Spinal cord (tissue), 9 donors: ENCODE measurements at regions not wholly inside any gene's neighbourhood (a gene's known extent, or its start where the extent isn't known, plus 50 kb on each side); places are given as distances from the start of the nearest gene placed in this dataset.
"Not testable (repeated sequence)": the region's sequence is repeated elsewhere in the genome, so short reads cannot be mapped to it uniquely, and the experiment has no call there.

Experiments
- DNase-seq, 6 donors: peaks; one replicate each; pipeline versions ENCODE4 v3.0.0 to v3.0.0-alpha.2; 2013 to 2015; ENCODE audit warnings: low spot score in 6 of 6, low read depth in 4 of 6
- H3K27ac ChIP-seq: one replicate; pipeline ENCODE4 v1.5.1; 2013; ENCODE audit warnings: low read depth, low read length, control low read depth
- H3K27me3 ChIP-seq: one replicate; pipeline ENCODE4 v1.6.1; 2013; ENCODE audit warnings: low read length; ENCODE audit not compliant: control insufficient read depth, insufficient read depth
- H3K36me3 ChIP-seq: one replicate; pipeline ENCODE4 v1.6.1; 2013; ENCODE audit warnings: low read length; ENCODE audit not compliant: control insufficient read depth, insufficient read depth
- H3K4me1 ChIP-seq: one replicate; pipeline ENCODE4 v1.6.1; 2013; ENCODE audit warnings: low read length; ENCODE audit not compliant: control insufficient read depth, insufficient read depth
- H3K4me3 ChIP-seq: one replicate; pipeline ENCODE4 v1.5.1; 2013; ENCODE audit warnings: low read depth, low read length, control low read depth
- H3K9me3 ChIP-seq: one replicate; pipeline ENCODE4 v1.6.1; 2013; ENCODE audit warnings: low read length; ENCODE audit not compliant: control insufficient read depth, insufficient read depth
- WGBS: methylation state at CpG from one replicate; pipeline ENCODE4 v1.1.5; 2013; ENCODE audit warnings: missing lambda C conversion rate; ENCODE audit not compliant: insufficient coverage; 5-methylcytosine and 5-hydroxymethylcytosine counted together
- donor health status: healthy.

DNA sequence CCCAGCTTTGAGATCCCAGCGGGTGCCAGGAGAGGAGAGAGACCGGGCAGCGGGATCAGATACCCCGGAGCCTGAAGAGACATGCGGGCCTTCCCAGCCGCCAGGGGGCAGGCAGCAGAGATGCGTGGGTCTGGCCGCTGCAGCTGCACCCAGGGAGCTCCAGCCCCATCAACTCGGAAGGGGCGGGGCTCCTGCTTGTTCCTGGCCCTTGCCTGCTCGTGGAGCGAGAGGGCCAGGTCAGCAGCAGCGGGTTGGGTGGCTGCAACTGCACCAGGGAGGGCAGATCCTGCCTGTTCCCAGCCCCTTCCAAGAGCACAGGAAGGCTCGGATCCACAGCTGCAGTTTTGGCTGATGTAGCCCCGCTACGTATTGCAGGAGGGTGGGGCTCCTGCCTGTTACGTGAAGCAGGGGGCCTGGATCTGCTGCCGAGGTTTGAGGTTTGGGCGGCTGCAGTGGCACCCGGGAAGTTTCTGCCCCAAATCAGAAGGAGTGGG lies 532.8 kb downstream of the RFPL4B start:
- peak in 1 of 6 donors; percentile 53 for DNase-seq
- 96% methylated on average over 20 of the region's 20 CpGs for WGBS

DNA sequence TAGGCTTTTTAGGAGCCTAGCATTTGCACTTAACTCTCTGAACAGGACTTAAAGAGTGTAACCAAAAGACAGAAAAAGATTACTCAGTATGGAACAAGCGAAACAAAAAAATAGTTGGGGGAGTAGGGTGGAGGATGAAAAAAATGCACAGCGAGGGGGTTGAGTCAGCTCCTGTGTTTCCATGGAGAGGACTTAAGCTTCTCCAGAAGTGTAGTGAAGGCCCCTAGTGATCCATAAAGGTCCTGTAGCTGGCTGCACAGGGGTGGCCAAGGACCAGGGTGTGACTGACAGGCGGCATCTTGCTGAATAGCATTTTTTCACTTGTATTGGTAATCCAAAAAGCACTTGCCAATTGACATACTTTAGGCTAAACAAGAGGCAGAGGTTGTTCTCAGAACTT lies 533.9 kb downstream of the RFPL4B start:
- Histone ChIP-seq H3K27ac (no peak overlapping the region), H3K4me3 (no peak overlapping the region), H3K36me3 (no peaks in the 10 kb centered on the region), H3K27me3 (no peaks in the 10 kb centered on the region), H3K9me3 (no peaks in the 10 kb centered on the region), H3K4me1 (peaks cover 5% of the 10 kb centered on the region)
- WGBS = 44% methylated on average over 2 of the region's 3 CpGs
- DNase-seq = peak in 2 of 6 donors; percentile 12 to 21

More for the DNA sequence above, 532.8 kb downstream of the RFPL4B start:
- no peaks in the 10 kb centered on the region for H3K36me3 ChIP-seq
- H3K27me3 ChIP-seq = no peaks in the 10 kb centered on the region
- peaks cover 5% of the 10 kb centered on the region for H3K4me1 ChIP-seq
- H3K9me3 ChIP-seq = no peaks in the 10 kb centered on the region
- H3K27ac ChIP-seq = no peak overlapping the region
- no peak overlapping the region for H3K4me3 ChIP-seq

DNA sequence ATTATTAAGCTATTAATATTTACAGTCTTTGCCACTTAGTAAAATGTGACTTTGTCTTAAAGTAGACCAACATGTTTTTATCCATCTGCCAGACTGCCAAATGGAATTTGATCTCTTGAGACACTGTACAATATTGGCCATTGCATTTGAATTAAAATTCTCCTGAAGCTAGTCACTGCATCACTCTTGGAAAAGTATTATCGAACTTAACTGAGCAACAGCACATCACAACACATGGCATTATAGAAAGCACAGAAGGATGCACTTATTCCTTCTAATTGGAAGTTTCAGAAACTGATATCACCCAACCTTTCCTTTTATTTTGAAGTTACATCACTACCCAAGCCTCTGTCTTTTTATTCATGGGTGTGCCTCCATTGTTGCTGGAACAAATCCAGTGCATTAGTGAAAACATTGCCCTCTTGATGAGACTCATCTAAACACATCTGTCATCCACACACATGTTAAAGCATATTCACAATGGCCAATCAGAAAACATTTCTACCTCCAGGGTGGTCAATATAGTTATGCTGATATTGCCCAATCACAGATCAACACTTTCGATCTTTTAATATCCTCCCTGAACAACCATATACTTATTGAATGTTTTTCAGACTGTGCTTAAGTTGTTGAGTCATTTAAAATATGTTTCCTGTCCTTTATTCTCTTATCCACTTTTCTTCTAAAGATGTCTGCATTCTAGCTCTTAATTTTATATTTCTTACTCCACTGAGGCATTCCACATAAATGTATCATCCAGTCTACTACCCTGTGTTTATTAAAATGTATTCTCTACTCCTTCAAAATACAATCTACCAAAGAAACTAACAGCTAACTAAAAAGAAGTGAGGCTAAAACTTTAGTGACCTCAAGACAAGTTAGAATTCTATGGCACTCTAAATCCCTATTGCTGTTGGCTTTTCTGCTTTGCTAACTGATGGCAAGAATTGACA lies 535.0 kb downstream of the RFPL4B start:
- no peaks in the 10 kb centered on the region for H3K36me3 ChIP-seq
- no peaks in the 10 kb centered on the region for H3K27me3 ChIP-seq
- H3K27ac ChIP-seq = no peak overlapping the region
- peaks cover 5% of the 10 kb centered on the region for H3K4me1 ChIP-seq
- H3K4me3 ChIP-seq = no peak overlapping the region
- no peaks in the 10 kb centered on the region for H3K9me3 ChIP-seq
- DNase-seq = no peak
- 100% methylated on average over 1 of the region's 2 CpGs for WGBS

DNA sequence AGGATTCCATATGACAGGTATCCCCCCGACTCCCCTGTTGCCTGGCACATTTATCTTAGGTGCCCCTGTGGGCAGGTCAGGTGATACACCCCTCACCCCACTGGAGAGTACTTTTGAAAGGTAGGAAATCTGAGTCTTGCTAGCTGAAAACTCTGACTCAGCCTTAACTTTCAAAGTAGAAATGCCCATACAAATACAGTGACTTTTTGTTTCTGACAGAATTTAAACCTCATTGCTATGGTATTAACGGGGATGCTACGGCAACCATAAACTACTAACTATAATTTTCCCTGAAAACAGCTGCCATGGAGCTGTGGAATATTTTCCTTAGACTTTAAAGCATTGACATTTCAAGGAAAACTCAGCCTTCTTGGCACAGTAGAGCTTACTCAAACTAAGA lies 536.0 kb downstream of the RFPL4B start:
- Histone ChIP-seq H3K9me3 (no peaks in the 10 kb centered on the region), H3K4me1 (peaks cover 5% of the 10 kb centered on the region), H3K27me3 (no peaks in the 10 kb centered on the region), H3K27ac (no peak overlapping the region), H3K4me3 (no peak overlapping the region), H3K36me3 (no peaks in the 10 kb centered on the region)
- DNase-seq = no peak
- no CpG with 5 or more reads among the region's 3 CpGs for WGBS

DNA sequence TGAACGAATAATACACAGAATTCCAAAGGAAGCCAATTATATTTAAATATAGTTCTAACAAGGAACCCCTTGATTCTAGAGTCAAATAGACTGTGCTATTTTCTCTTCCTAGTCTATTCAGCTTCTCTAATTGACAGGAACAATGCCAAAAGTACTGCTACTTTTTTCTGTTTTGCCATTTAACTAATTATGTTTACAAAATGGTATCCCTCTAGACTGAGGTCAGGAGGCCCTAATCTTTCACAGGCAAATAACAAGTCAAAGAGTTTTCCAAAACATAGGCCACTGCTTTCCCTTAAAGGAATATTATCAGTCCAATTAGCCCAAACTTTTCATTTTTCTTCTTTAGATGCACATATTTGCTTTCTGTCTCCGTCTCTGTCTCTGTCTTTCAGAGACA lies 539.3 kb downstream of the RFPL4B start:
- Histone ChIP-seq H3K36me3 (no peaks in the 10 kb centered on the region), H3K27me3 (no peaks in the 10 kb centered on the region), H3K9me3 (no peaks in the 10 kb centered on the region), H3K4me3 (no peak overlapping the region), H3K27ac (no peak overlapping the region), H3K4me1 (no peaks in the 10 kb centered on the region)
- no CpG with 5 or more reads among the region's 2 CpGs for WGBS
- DNase-seq = no peak

DNA sequence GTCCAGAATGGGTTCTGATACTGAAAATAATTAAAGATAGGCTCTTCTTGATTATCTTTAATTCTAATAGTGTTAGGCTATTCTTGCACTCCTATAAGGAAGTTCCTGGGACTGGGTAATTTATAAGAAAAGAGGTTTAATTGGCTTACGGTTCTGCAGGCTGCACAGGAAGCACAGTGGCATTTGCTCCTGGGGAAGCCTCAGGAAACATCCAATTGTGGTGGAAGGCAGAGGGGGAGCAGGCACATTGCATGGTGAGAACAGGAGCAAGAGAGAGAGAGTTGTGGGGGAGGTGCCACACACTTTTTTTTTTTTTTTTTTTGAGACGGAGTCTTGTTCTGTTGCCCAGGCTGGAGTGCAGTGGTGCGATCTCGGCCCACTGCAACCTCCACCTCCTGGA lies 540.3 kb downstream of the RFPL4B start:
- H3K4me1 ChIP-seq, H3K27me3 ChIP-seq, H3K9me3 ChIP-seq, DNase-seq, H3K36me3 ChIP-seq, H3K27ac ChIP-seq, H3K4me3 ChIP-seq: not testable (repeated sequence)
- 89% methylated on average over 1 of the region's 4 CpGs for WGBS

DNA sequence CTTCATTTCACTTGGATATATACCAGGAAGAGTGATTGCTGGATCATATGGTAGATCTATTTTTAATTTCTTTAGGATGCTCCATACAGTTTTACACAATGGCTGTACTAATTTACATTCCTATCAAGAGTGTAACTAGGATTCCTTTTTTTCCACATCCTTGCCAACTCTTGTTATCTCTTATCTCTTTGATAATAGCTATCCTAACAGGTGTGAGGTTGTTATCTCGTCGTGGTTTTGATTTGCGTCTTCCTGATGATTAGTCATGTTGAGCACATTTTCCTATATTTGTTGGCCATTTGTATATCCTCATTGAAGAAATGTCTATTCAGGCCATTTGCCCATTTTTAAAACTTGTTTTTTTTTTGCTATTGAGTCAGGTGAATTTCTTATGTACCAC lies 552.4 kb downstream of the RFPL4B start:
- Histone ChIP-seq H3K4me1 (no peaks in the 10 kb centered on the region), H3K4me3 (no peak overlapping the region), H3K27ac (no peak overlapping the region), H3K36me3 (no peaks in the 10 kb centered on the region), H3K9me3 (peaks cover 5% of the 10 kb centered on the region), H3K27me3 (no peaks in the 10 kb centered on the region)
- no CpG with 5 or more reads among the region's 3 CpGs for WGBS
- DNase-seq = no peak

DNA sequence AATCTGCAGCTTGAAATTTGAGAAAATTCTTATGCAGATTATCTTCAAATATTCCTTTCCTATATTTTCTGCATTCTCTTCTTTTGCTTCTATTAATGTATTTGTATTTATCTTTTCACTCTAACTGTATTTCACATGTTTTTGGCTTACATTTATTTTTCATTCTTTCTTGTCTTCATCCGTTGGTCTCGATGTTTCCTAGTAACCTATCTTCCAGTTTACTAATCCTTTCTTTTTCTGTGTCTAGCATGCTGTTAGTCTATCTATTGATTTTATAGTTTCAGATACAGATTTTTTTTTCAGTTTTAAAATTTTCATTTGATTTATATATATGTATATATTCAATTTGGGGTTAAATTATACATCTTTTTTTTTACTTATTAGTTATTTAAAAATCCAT lies 556.2 kb downstream of the RFPL4B start:
- Histone ChIP-seq H3K4me1 (no peaks in the 10 kb centered on the region), H3K9me3 (no peaks in the 10 kb centered on the region), H3K27me3 (no peaks in the 10 kb centered on the region), H3K4me3 (no peak overlapping the region), H3K36me3 (no peaks in the 10 kb centered on the region), H3K27ac (no peak overlapping the region)
- WGBS = no CpG with 5 or more reads among the region's 2 CpGs
- DNase-seq = no peak

DNA sequence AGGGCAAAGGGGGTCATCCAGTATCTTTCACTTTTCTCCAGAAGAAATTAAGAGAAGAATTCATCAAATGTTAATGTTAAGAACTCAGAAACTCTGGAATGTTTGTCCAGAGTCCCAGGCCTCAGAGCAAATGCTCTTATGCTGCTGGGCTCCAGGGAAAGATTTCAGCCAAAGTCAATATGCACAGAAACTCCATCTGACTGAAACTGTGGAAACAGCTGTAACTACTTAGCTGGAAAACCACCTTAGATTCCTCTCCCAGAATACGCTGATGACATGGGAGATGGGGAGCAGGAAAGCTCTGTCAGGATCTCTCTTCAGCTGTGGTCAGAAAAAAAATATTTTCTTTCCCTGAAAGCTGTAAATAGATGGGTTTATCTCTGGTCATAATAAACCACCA lies 559.6 kb downstream of the RFPL4B start:
- H3K4me3 ChIP-seq = no peak overlapping the region
- H3K27ac ChIP-seq = peak overlapping the region; percentile 44
- no CpG with 5 or more reads among the region's 1 CpG for WGBS
- peak in 2 of 6 donors; percentile 17 to 83 for DNase-seq
- no peaks in the 10 kb centered on the region for H3K4me1 ChIP-seq
- H3K27me3 ChIP-seq = no peaks in the 10 kb centered on the region
- no peaks in the 10 kb centered on the region for H3K9me3 ChIP-seq
- no peaks in the 10 kb centered on the region for H3K36me3 ChIP-seq

DNA sequence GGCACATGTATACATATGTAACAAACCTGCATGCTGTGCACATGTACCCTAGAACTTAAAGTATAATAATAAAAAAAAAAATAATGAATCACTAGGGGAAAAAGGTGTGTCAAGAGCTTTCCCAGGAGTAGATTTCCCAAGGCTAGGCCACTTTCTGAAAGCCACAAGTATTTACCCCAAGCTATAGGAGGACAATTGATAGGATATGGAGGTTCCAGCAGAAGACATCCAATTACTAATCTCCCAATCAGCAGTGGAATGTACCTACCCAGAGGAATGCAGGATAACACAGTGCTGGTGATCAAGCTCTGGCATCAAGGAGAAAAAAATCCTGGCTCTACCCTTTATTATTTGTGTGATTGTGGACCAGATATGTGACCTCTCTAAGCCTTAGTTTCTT lies 562.7 kb downstream of the RFPL4B start:
- Histone ChIP-seq H3K27ac (no peak overlapping the region), H3K4me1 (no peaks in the 10 kb centered on the region)

More for the DNA sequence above, 562.7 kb downstream of the RFPL4B start:
- H3K36me3 ChIP-seq = no peaks in the 10 kb centered on the region
- DNase-seq = no peak
- no peak overlapping the region for H3K4me3 ChIP-seq
- no peaks in the 10 kb centered on the region for H3K27me3 ChIP-seq
- H3K9me3 ChIP-seq = no peaks in the 10 kb centered on the region
